IMR-90 (cell line): ENCODE measurements at regions not wholly inside any gene's neighbourhood (a gene's known extent, or its start where the extent isn't known, plus 50 kb on each side); places are given as distances from the start of the nearest gene placed in this dataset.

Experiments used
- BHLHE40 ChIP-seq: fragments of 150-350 bp; IDR thresholded peaks from 2 replicates; pipeline ENCODE4 v1.6.1; 2016; ENCODE audit warnings: mild to moderate bottlenecking, low read depth, low read length
- CTCF ChIP-seq: conservative IDR thresholded peaks from 2 replicates; pipeline ENCODE4 v1.5.1; 2012; ENCODE audit warnings: mild to moderate bottlenecking, low read depth, low read length, improper control_type of control experiment
- MAFK ChIP-seq: IDR thresholded peaks from 2 replicates; pipeline ENCODE4 v1.6.1; 2012; ENCODE audit warnings: low read depth, low read length, improper control_type of control experiment
- POLR2A ChIP-seq: IDR thresholded peaks from 2 replicates; pipeline ENCODE4 v1.6.1; 2012; ENCODE audit warnings: mild to moderate bottlenecking, low read depth, low read length
- RAD21 ChIP-seq: IDR thresholded peaks from 2 replicates; pipeline ENCODE4 v1.6.1; 2012; ENCODE audit warnings: low read length, improper control_type of control experiment

- TF ChIP-seq POLR2A = no peak
- TF ChIP-seq CTCF = no peak
- TF ChIP-seq MAFK = no peak
- no peak for TF ChIP-seq BHLHE40
- TF ChIP-seq RAD21 = no peak
Measured at GRCh38 chr3:117603097-117603496, 893.5 kb downstream of the TUSC7 start.
